ENCODE measurements at regions not wholly inside any gene's neighbourhood (a gene's known extent, or its start where the extent isn't known, plus 50 kb on each side); places are given as distances from the start of the nearest gene placed in this dataset.

- TF ChIP-seq POLR2A (IDR thresholded peaks at IDR 0.05) = no peak
- no peak for TF ChIP-seq CTCF (IDR thresholded peaks at IDR 0.05)
These were observed 327.8 kb upstream of the SLCO3A1 start for GRCh38 chr15:91525751-91526150.
